GM12878 (cell line): ENCODE measurements at regions not wholly inside any gene's neighbourhood (a gene's known extent, or its start where the extent isn't known, plus 50 kb on each side); places are given as distances from the start of the nearest gene placed in this dataset.

Source experiments
- ATAC-seq: fragments of 200-7000 bp; cut with Tn5 transposase; 3 replicates; pipeline ENCODE4 v1.9.1; 2020; ENCODE audit warnings: mild to moderate bottlenecking, moderate library complexity
- BruUV-seq: library from RNA; stranded (reverse); fragments of 400-500 nt; replicated peaks from 2 replicates; lab custom pipeline; 2021; lab: Mats Ljungman, UMichigan
- CTCF ChIA-PET: fragments of 300-600 bp; sonication (Branson Sonifier 250); formaldehyde crosslinking; extraction: SDS; loops from one replicate; lab custom pipeline; 2021; ENCODE audit warnings: inconsistent platforms; lab: Yijun Ruan, JAX
- POLR2A ChIA-PET: fragments of 350-600 bp; formaldehyde crosslinking; extraction: SDS; loops from one replicate; lab custom pipeline; 2021; ENCODE audit warnings: inconsistent platforms; lab: Charles Lee
- RAD21 ChIA-PET: fragments of 300-600 bp; sonication (Branson Sonifier 250); formaldehyde crosslinking; loops from one replicate; lab custom pipeline; 2023; ENCODE audit warnings: antibody characterized with exemption; ENCODE audit not compliant: unreplicated experiment; lab: Charles Lee
- SMC1A ChIA-PET: fragments of 300-600 bp; sonication (Branson Sonifier 250); formaldehyde crosslinking; loops from one replicate; lab custom pipeline; 2023; ENCODE audit not compliant: unreplicated experiment, uncharacterized antibody; lab: Charles Lee
- DNase-seq: peaks from one replicate; pipeline ENCODE4 v3.0.0-alpha.2; 2011; ENCODE audit warnings: low read depth, low spot score
- FAIRE-seq: peaks from 3 replicates; lab custom pipeline; 2011; peaks lifted over from hg19 to GRCh38; lab: Jason Lieb, UNC
- H2AFZ ChIP-seq: 2 replicates; pipeline ENCODE4 v1.6.0; 2011; ENCODE audit warnings: low read depth, low read length, control low read depth; ENCODE audit not compliant: control insufficient read depth
- H3K27ac ChIP-seq: 2 replicates; pipeline ENCODE4 v1.5.1; 2011; ENCODE audit warnings: control low read depth; ENCODE audit not compliant: control insufficient read depth, insufficient read depth
- H3K27me3 ChIP-seq, 2 experiments: replicated peaks in 1 of 2; 2 replicates each; pipeline versions ENCODE4 v1.6.0 to v1.6.1; 2011; ENCODE audit warnings: low read length in 1 of 2; ENCODE audit not compliant: control insufficient read depth in 2 of 2, insufficient read depth in 2 of 2
- H3K36me3 ChIP-seq, 2 experiments: 2 replicates each; pipeline ENCODE4 v1.5.1; 2011; ENCODE audit warnings: low read length in 1 of 2; ENCODE audit not compliant: control insufficient read depth in 2 of 2, insufficient read depth in 2 of 2
- H3K4me1 ChIP-seq: 2 replicates; pipeline ENCODE4 v1.6.1; 2011; ENCODE audit warnings: mild to moderate bottlenecking, low read length, moderate library complexity, mixed read lengths; ENCODE audit not compliant: control insufficient read depth, insufficient read depth
- H3K4me2 ChIP-seq: 2 replicates; pipeline ENCODE4 v1.6.0; 2011; ENCODE audit warnings: control low read depth; ENCODE audit not compliant: control insufficient read depth, insufficient read depth
- H3K4me3 ChIP-seq: fragments of 200-600 bp; sonication (generic); 2 replicates; pipeline ENCODE4 v1.5.1; 2016
- H3K79me2 ChIP-seq: 2 replicates; pipeline ENCODE4 v1.6.0; 2011; ENCODE audit warnings: low read length; ENCODE audit not compliant: control insufficient read depth, insufficient read depth
- H3K9ac ChIP-seq: 2 replicates; pipeline ENCODE4 v1.8.0; 2011; ENCODE audit warnings: low read length, control low read depth, mixed read lengths; ENCODE audit not compliant: control insufficient read depth, insufficient read depth
- H3K9me3 ChIP-seq: replicated peaks from 3 replicates; pipeline ENCODE4 v1.5.1; 2011; ENCODE audit warnings: mild to moderate bottlenecking, low read length; ENCODE audit not compliant: control insufficient read depth, insufficient read depth
- H4K20me1 ChIP-seq: 2 replicates; pipeline ENCODE4 v1.6.0; 2011; ENCODE audit not compliant: control insufficient read depth, insufficient read depth
- BCL11A ChIP-seq: IDR thresholded peaks from 2 replicates; pipeline ENCODE4 v1.6.1; 2011; ENCODE audit warnings: low read depth, low read length
- CHD1 ChIP-seq: IDR thresholded peaks from 2 replicates; pipeline ENCODE4 v1.6.1; 2012; ENCODE audit warnings: low read depth, low read length, improper control_type of control experiment
- CHD4 ChIP-seq: fragments of 200-600 bp; sonication (generic); IDR thresholded peaks from 2 replicates; pipeline ENCODE4 v1.6.1; 2016; ENCODE audit warnings: mild to moderate bottlenecking
- EGR1 ChIP-seq, 2 experiments: IDR thresholded peaks; 1 replicate in 1 of 2; 2 replicates in 1 of 2; pipeline ENCODE4 v1.6.1; 2011 to 2012; ENCODE audit warnings: low read depth in 2 of 2, low read length in 2 of 2, borderline replicate concordance in 1 of 2, mild to moderate bottlenecking in 1 of 2, moderate library complexity in 1 of 2
- ESRRA ChIP-seq: IDR thresholded peaks from 2 replicates; pipeline ENCODE4 v1.6.1; 2012; ENCODE audit warnings: mild to moderate bottlenecking, low read length, improper control_type of control experiment
- GABPA ChIP-seq: IDR thresholded peaks from 2 replicates; pipeline ENCODE4 v1.6.1; 2014; ENCODE audit warnings: antibody characterized with exemption, low read depth, mild to moderate bottlenecking, inconsistent platforms
- JUNB ChIP-seq: IDR thresholded peaks from 2 replicates; pipeline ENCODE4 v1.6.1; 2016; ENCODE audit warnings: antibody characterized with exemption, mild to moderate bottlenecking
- NFYB ChIP-seq: IDR thresholded peaks from 2 replicates; pipeline ENCODE4 v1.6.1; 2011; ENCODE audit warnings: low read depth, mild to moderate bottlenecking, low read length, improper control_type of control experiment, moderate library complexity; ENCODE audit not compliant: insufficient read depth
- POLR2AphosphoS2 ChIP-seq: IDR thresholded peaks from 2 replicates; pipeline ENCODE4 v1.6.1; 2011; ENCODE audit warnings: low read depth, mild to moderate bottlenecking, low read length, improper control_type of control experiment, moderate library complexity
- RAD51 ChIP-seq: fragments of 450-650 bp; IDR thresholded peaks from 2 replicates; pipeline ENCODE4 v1.6.1; 2016; ENCODE audit warnings: moderate library complexity, mild to moderate bottlenecking, inconsistent platforms
- SRF ChIP-seq, 2 experiments: IDR thresholded peaks; 2 replicates each; pipeline ENCODE4 v1.6.1; 2011; ENCODE audit warnings: low read depth in 2 of 2, low read length in 2 of 2, mild to moderate bottlenecking in 1 of 2, moderate library complexity in 1 of 2
- TAF1 ChIP-seq: IDR thresholded peaks from 2 replicates; pipeline ENCODE4 v1.6.1; 2011; ENCODE audit warnings: mild to moderate bottlenecking, low read depth, low read length, borderline replicate concordance
- YBX1 ChIP-seq: fragments of 450-650 bp; IDR thresholded peaks from 2 replicates; pipeline ENCODE4 v1.6.1; 2016; ENCODE audit warnings: antibody characterized with exemption
- ZNF687 ChIP-seq: fragments of 450-650 bp; IDR thresholded peaks from 2 replicates; pipeline ENCODE4 v1.6.1; 2017; ENCODE audit warnings: mild to moderate bottlenecking, moderate library complexity
- WGBS: methylation state at CpG from one replicate; pipeline ENCODE4 v1.1.6; 2016; ENCODE audit warnings: low lambda C conversion rate; ENCODE audit not compliant: insufficient replicate concordance, insufficient coverage; ENCODE audit errors: missing lambda C conversion rate; 5-methylcytosine and 5-hydroxymethylcytosine counted together
- in situ Hi-C: fragments of 300-500 bp; cut with MboI; formaldehyde crosslinking; loops from 9 replicates; pipeline ENCODE4 v1.14.3; 2018; ENCODE audit warnings: mixed read lengths
- intact Hi-C: fragments of 100-400 bp; cut with micrococcal nuclease; formaldehyde crosslinking; loops from one replicate; pipeline ENCODE4 v1.14.2; 2022; ENCODE audit not compliant: unreplicated experiment

GRCh38 chr17:36742267-36743000 is 141.1 kb downstream of the MRM1 start:
- intact Hi-C loops, result no loop called here
- Histone ChIP-seq H3K4me1 (no peaks in the 10 kb centered on the region), H3K9me3 (no peaks in the 10 kb centered on the region), H3K9ac (no peak overlapping the region), H3K4me2 (no peak overlapping the region), H2AFZ (no peak overlapping the region), H4K20me1 (no peaks in the 10 kb centered on the region), H3K4me3 (no peak overlapping the region), H3K27ac (no peak overlapping the region), H3K27me3 (peaks cover 0 to 5% of the 10 kb centered on the region in 2 experiments; a peak in 2 of 4 replicates), H3K79me2 (no peaks in the 10 kb centered on the region), H3K36me3 (no peaks in the 10 kb centered on the region)
- ChIA-PET RAD21 (no interaction called here), CTCF (no interaction called here), SMC1A (no interaction called here), POLR2A (no interaction called here)
- in situ Hi-C loops, result no loop called here
- no peak for ATAC-seq
- BruUV-seq, result no TSS peak
- no peak for FAIRE-seq
- no peak for DNase-seq
- TF ChIP-seq CHD1, result no peak
- TF ChIP-seq NFYB, result no peak
- no peak for TF ChIP-seq SRF (IDR thresholded peaks at IDR 0.05; ENCODE audit: low read depth in 2 of 2, low read length in 2 of 2)
- no peak for TF ChIP-seq ESRRA
- no peak for TF ChIP-seq CHD4
- TF ChIP-seq TAF1, result no peak
- TF ChIP-seq ZNF687, result no peak
- no peak for TF ChIP-seq JUNB
- no peak for TF ChIP-seq YBX1
- TF ChIP-seq BCL11A, result no peak
- TF ChIP-seq EGR1 (IDR thresholded peaks at IDR 0.05; ENCODE audit: borderline replicate concordance in 1 of 2, low read depth in 2 of 2, low read length in 2 of 2), result no peak
- no peak for TF ChIP-seq RAD51
- no peak for TF ChIP-seq GABPA
- TF ChIP-seq POLR2AphosphoS2, result no peak
- 27% methylated on average over 18 of the region's 18 CpGs for WGBS
